Fibroblast of lung (primary cell): ENCODE measurements at regions not wholly inside any gene's neighbourhood (a gene's known extent, or its start where the extent isn't known, plus 50 kb on each side); places are given as distances from the start of the nearest gene placed in this dataset.

ENCODE experiments used
- DNase-seq, 2 donors: peaks; one replicate each; pipeline versions ENCODE4 v3.0.0 to v3.0.0-alpha.2; 2010; ENCODE audit warnings: low read depth in 2 of 2
- H2AFZ ChIP-seq: 2 replicates; pipeline ENCODE4 v1.5.1; 2012; ENCODE audit warnings: low read length, control low read depth, inconsistent platforms
- H3K27ac ChIP-seq: 2 replicates; pipeline ENCODE4 v1.5.1; 2011; ENCODE audit warnings: low read length, control low read depth; ENCODE audit not compliant: insufficient read depth
- H3K27me3 ChIP-seq: 2 replicates; pipeline ENCODE4 v1.5.1; 2011; ENCODE audit warnings: mild to moderate bottlenecking, low read length; ENCODE audit not compliant: control insufficient read depth, insufficient read depth
- H3K36me3 ChIP-seq: 2 replicates; pipeline ENCODE4 v1.5.1; 2011; ENCODE audit warnings: low read length; ENCODE audit not compliant: control insufficient read depth, insufficient read depth
- H3K4me1 ChIP-seq: 2 replicates; pipeline ENCODE4 v1.5.1; 2011; ENCODE audit warnings: low read length; ENCODE audit not compliant: control insufficient read depth, insufficient read depth; ENCODE audit errors: extremely low read depth
- H3K4me2 ChIP-seq: 2 replicates; pipeline ENCODE4 v1.5.1; 2011; ENCODE audit warnings: low read length, control low read depth; ENCODE audit not compliant: insufficient read depth; ENCODE audit errors: extremely low read depth
- H3K4me3 ChIP-seq, 4 experiments: fragments of 200-600 bp in 1 of 4; sonication (generic) in 1 of 4; replicated peaks in 1 of 4; 2 replicates each; pipeline ENCODE4 v1.5.1; 2011 to 2016; ENCODE audit warnings: low read length in 4 of 4, low read depth in 3 of 4, mild to moderate bottlenecking in 3 of 4, control low read depth in 2 of 4, inconsistent platforms in 1 of 4, mixed read lengths in 1 of 4; ENCODE audit not compliant: insufficient read depth in 1 of 4; ENCODE audit errors: control extremely low read depth in 1 of 4
- H3K79me2 ChIP-seq: 2 replicates; pipeline ENCODE4 v1.5.1; 2012; ENCODE audit warnings: mild to moderate bottlenecking, low read length, inconsistent platforms; ENCODE audit not compliant: control insufficient read depth, insufficient read depth
- H3K9ac ChIP-seq: 2 replicates; pipeline ENCODE4 v1.5.1; 2011; ENCODE audit warnings: mild to moderate bottlenecking, low read length, control low read depth; ENCODE audit not compliant: insufficient read depth
- H3K9me3 ChIP-seq: 2 replicates; pipeline ENCODE4 v1.5.1; 2012; ENCODE audit warnings: low read depth, low read length; ENCODE audit not compliant: control insufficient read depth, insufficient read depth
- H4K20me1 ChIP-seq: 2 replicates; pipeline ENCODE4 v1.5.1; 2011; ENCODE audit warnings: low read length; ENCODE audit not compliant: control insufficient read depth, insufficient read depth; ENCODE audit errors: extremely low read depth
- CTCF ChIP-seq, 2 donors: IDR thresholded peaks in 1 of 2; conservative IDR thresholded peaks in 1 of 2; 1 replicate in 1 of 2; 2 replicates in 1 of 2; pipeline ENCODE4 v1.5.1; 2011 to 2012; ENCODE audit warnings: low read length in 2 of 2, control low read depth in 1 of 2, inconsistent platforms in 1 of 2, low read depth in 1 of 2, mild to moderate bottlenecking in 1 of 2
- EZH2 ChIP-seq: IDR thresholded peaks from 2 replicates; pipeline ENCODE4 v1.5.1; 2012; ENCODE audit warnings: low read length, control low read depth, mild to moderate bottlenecking; ENCODE audit errors: missing control alignments

- H3K27ac ChIP-seq = no peak overlapping the region
- H2AFZ ChIP-seq = no peak overlapping the region
- H4K20me1 ChIP-seq = no peaks in the 10 kb centered on the region
- no peaks in the 10 kb centered on the region for H3K36me3 ChIP-seq
- H3K79me2 ChIP-seq = no peaks in the 10 kb centered on the region
- TF ChIP-seq CTCF (conservative IDR thresholded peaks at IDR 0.05 in 1 of 2, IDR thresholded peaks at IDR 0.05 in 1 of 2; ENCODE audit: low read depth in 1 of 2, low read length in 2 of 2) (no peak), EZH2 (no peak)
- H3K9me3 ChIP-seq = no peaks in the 10 kb centered on the region
- no peaks in the 10 kb centered on the region for H3K27me3 ChIP-seq
- H3K9ac ChIP-seq = no peak overlapping the region
- H3K4me1 ChIP-seq = no peaks in the 10 kb centered on the region
- no peak overlapping the region for H3K4me2 ChIP-seq
- DNase-seq = no peak
- no peak overlapping the region for H3K4me3 ChIP-seq
These were observed 229.6 kb upstream of the TPK1 start for GRCh38 chr7:145065473-145065872.

- H3K27me3 ChIP-seq = no peaks in the 10 kb centered on the region
- no peaks in the 10 kb centered on the region for H3K9me3 ChIP-seq
These were observed 228.3 kb upstream of the TPK1 start for GRCh38 chr7:145064114-145064513.

GRCh38 chr7:145053781-145054180, 217.9 kb upstream of the TPK1 start:
- Histone ChIP-seq H4K20me1 (no peaks in the 10 kb centered on the region), H3K4me2 (no peak overlapping the region), H3K9me3 (no peaks in the 10 kb centered on the region), H3K27ac (no peak overlapping the region), H2AFZ (no peak overlapping the region), H3K79me2 (no peaks in the 10 kb centered on the region), H3K4me3 (no peak overlapping the region), H3K4me1 (no peaks in the 10 kb centered on the region), H3K27me3 (no peaks in the 10 kb centered on the region), H3K36me3 (no peaks in the 10 kb centered on the region), H3K9ac (no peak overlapping the region)
- no peak for DNase-seq
- TF ChIP-seq CTCF (conservative IDR thresholded peaks at IDR 0.05 in 1 of 2, IDR thresholded peaks at IDR 0.05 in 1 of 2; ENCODE audit: low read depth in 1 of 2, low read length in 2 of 2) (no peak), EZH2 (no peak)

More at GRCh38 chr7:145064114-145064513, 228.3 kb upstream of the TPK1 start:
- H4K20me1 ChIP-seq = no peaks in the 10 kb centered on the region
- DNase-seq = no peak
- no peak overlapping the region for H3K4me2 ChIP-seq
- no peak overlapping the region for H3K27ac ChIP-seq
- H3K79me2 ChIP-seq = no peaks in the 10 kb centered on the region
- H3K4me3 ChIP-seq = no peak overlapping the region
- H3K9ac ChIP-seq = no peak overlapping the region
- H2AFZ ChIP-seq = no peak overlapping the region
- TF ChIP-seq EZH2 = no peak
- no peak for TF ChIP-seq CTCF (conservative IDR thresholded peaks at IDR 0.05 in 1 of 2, IDR thresholded peaks at IDR 0.05 in 1 of 2; ENCODE audit: low read depth in 1 of 2, low read length in 2 of 2)
- no peaks in the 10 kb centered on the region for H3K4me1 ChIP-seq
- no peaks in the 10 kb centered on the region for H3K36me3 ChIP-seq
